ENCODE measurements at regions not wholly inside any gene's neighbourhood (a gene's known extent, or its start where the extent isn't known, plus 50 kb on each side); places are given as distances from the start of the nearest gene placed in this dataset.
A peak's percentile ranks its signal among the peaks of the same experiment; 100 is the strongest.

DNA sequence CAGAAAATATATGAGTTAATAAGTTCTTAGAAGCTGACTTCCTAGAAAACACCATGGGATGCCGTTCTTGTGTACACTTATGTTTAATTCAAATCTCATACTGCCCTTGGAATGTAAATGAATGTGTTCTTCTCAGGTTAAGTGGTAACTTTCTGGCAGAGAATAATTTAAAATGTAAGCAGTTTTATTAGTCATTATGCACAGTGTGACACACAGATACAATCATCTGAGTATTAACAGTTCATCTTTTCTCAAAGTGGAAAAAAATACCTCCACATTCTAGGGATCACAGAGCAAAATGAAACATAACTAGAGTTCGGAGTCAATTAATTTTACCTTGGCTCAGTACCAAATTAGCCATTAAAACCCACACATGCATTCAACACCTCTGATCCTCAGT lies 508.1 kb downstream of the CDH9 start:
- no peak overlapping the region for H3K4me2 ChIP-seq
- H3K4me3 ChIP-seq = no peak overlapping the region
- no peaks in the 10 kb centered on the region for H3K79me2 ChIP-seq

DNA sequence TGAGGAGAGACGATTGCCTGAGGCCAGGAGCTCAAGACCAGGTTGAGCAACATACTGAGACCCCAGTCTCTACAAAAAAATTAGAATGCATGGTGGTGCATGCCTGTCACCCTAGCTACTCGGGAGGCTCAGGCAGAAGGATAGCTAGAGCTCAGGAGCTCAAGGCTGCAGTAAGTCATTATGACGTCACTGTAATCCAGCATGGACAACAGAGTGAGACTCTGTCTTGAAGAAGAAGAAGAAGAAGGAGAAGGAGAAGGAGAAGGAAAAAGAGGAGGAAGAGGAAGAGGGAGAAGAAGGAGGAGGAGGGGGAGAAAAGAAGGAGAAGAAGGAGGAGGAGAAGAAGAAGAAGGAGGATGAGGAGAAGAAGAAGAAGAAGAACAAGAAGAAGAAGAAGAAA lies 519.1 kb downstream of the CDH9 start:
- H3K79me2 ChIP-seq = no peaks in the 10 kb centered on the region
- no peaks in the 10 kb centered on the region for H4K20me1 ChIP-seq (ENCODE audit: insufficient read depth, poor library complexity, severe bottlenecking)
- H3K9me2 ChIP-seq (replicated peaks; ENCODE audit: insufficient read depth) = no peaks in the 10 kb centered on the region
- H3K4me1 ChIP-seq (ENCODE audit: insufficient read depth) = no peaks in the 10 kb centered on the region
- H2AFZ ChIP-seq = no peak overlapping the region
- no peaks in the 10 kb centered on the region for H3K27me3 ChIP-seq
- no peak overlapping the region for H3K27ac ChIP-seq
- H3K4me2 ChIP-seq = no peak overlapping the region
- no peaks in the 10 kb centered on the region for H3K9me3 ChIP-seq (ENCODE audit: low read depth)
- TF ChIP-seq EZH2 (IDR thresholded peaks at IDR 0.05; ENCODE audit: borderline replicate concordance) = no peak
- TF ChIP-seq, protein P1, sequence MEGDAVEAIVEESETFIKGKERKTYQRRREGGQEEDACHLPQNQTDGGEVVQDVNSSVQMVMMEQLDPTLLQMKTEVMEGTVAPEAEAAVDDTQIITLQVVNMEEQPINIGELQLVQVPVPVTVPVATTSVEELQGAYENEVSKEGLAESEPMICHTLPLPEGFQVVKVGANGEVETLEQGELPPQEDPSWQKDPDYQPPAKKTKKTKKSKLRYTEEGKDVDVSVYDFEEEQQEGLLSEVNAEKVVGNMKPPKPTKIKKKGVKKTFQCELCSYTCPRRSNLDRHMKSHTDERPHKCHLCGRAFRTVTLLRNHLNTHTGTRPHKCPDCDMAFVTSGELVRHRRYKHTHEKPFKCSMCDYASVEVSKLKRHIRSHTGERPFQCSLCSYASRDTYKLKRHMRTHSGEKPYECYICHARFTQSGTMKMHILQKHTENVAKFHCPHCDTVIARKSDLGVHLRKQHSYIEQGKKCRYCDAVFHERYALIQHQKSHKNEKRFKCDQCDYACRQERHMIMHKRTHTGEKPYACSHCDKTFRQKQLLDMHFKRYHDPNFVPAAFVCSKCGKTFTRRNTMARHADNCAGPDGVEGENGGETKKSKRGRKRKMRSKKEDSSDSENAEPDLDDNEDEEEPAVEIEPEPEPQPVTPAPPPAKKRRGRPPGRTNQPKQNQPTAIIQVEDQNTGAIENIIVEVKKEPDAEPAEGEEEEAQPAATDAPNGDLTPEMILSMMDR (IDR thresholded peaks at IDR 0.05; ENCODE audit: poor library complexity) = no peak
- no peaks in the 10 kb centered on the region for H3K36me3 ChIP-seq (replicated peaks; ENCODE audit: insufficient read depth, low read depth)
- 58% methylated on average over 3 of the region's 3 CpGs for WGBS (ENCODE audit: low lambda C conversion rate, missing lambda C conversion rate)
- H3K4me3 ChIP-seq = no peak overlapping the region
- no peak for DNase-seq (ENCODE audit: low spot score)

More for the DNA sequence above, 508.1 kb downstream of the CDH9 start:
- H2AFZ ChIP-seq = no peak overlapping the region
- no peaks in the 10 kb centered on the region for H4K20me1 ChIP-seq (ENCODE audit: insufficient read depth, poor library complexity, severe bottlenecking)
- 82% methylated on average over 2 of the region's 2 CpGs for WGBS (ENCODE audit: low lambda C conversion rate, missing lambda C conversion rate)
- no peak for DNase-seq (ENCODE audit: low spot score)
- H3K36me3 ChIP-seq (replicated peaks; ENCODE audit: insufficient read depth, low read depth) = no peaks in the 10 kb centered on the region
- H3K9me2 ChIP-seq (replicated peaks; ENCODE audit: insufficient read depth) = no peaks in the 10 kb centered on the region
- TF ChIP-seq, protein P1 (IDR thresholded peaks at IDR 0.05; ENCODE audit: poor library complexity) = no peak
- TF ChIP-seq EZH2phosphoT487 (IDR thresholded peaks at IDR 0.05; ENCODE audit: low read depth, severe bottlenecking, unreplicated experiment) = no peak
- no peak for TF ChIP-seq EZH2 (IDR thresholded peaks at IDR 0.05; ENCODE audit: borderline replicate concordance)
- H3K27ac ChIP-seq = no peak overlapping the region
- H3K4me1 ChIP-seq (ENCODE audit: insufficient read depth) = no peaks in the 10 kb centered on the region
- H3K27me3 ChIP-seq = no peaks in the 10 kb centered on the region
- H3K9me3 ChIP-seq (ENCODE audit: low read depth) = no peaks in the 10 kb centered on the region

DNA sequence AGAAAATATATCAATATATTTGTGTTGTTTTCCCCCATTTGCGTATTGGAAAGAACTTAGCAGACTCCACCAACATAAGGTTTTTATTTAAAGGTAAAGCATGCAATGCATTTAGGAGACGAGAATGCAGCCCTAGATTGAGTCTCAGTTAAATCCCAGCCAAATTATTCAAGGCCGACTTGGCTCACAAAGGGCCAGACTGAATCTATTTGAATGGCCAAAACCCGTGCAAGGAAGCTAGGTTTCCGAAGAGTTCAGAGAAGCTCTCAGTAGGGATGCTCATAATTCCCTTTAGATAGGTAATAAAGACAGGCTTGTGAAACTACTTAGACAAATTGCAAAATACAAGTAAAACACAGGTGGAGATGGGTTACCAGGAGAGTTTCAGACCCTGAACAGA lies 520.3 kb downstream of the CDH9 start:
- Histone ChIP-seq H3K36me3 (replicated peaks; ENCODE audit: insufficient read depth, low read depth) (no peaks in the 10 kb centered on the region), H3K4me3 (no peak overlapping the region), H3K9me3 (ENCODE audit: low read depth) (no peaks in the 10 kb centered on the region), H3K79me2 (no peaks in the 10 kb centered on the region), H3K27me3 (no peaks in the 10 kb centered on the region), H3K4me2 (no peak overlapping the region), H3K4me1 (ENCODE audit: insufficient read depth) (no peaks in the 10 kb centered on the region), H3K27ac (no peak overlapping the region), H2AFZ (no peak overlapping the region), H4K20me1 (ENCODE audit: insufficient read depth, poor library complexity, severe bottlenecking) (no peaks in the 10 kb centered on the region), H3K9me2 (replicated peaks; ENCODE audit: insufficient read depth) (no peaks in the 10 kb centered on the region)
- DNase-seq (ENCODE audit: low spot score) = no peak
- WGBS (ENCODE audit: low lambda C conversion rate, missing lambda C conversion rate) = 68% methylated on average over 5 of the region's 5 CpGs
- TF ChIP-seq EZH2phosphoT487 (IDR thresholded peaks at IDR 0.05; ENCODE audit: low read depth, severe bottlenecking, unreplicated experiment) (no peak), EZH2 (IDR thresholded peaks at IDR 0.05; ENCODE audit: borderline replicate concordance) (no peak)
- TF ChIP-seq, protein P1 (IDR thresholded peaks at IDR 0.05; ENCODE audit: poor library complexity) = no peak

DNA sequence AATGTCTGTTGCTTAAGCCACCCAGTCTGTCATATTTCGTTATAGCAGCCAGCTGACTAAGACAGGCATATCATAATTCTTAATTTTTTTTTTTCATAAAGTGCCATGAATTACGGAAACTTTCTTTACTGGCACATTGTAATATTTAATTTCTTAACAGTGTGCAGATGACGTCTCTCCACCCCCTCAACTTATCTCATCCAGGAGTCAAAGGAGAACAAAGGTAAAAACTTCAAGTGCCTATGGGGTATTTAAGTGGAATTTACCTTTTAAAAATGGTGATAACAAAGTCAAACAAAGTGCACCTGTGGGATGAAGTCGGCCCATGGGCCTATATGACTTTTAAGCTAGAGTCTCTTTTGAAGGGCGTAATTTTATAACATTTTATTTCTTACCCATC lies 539.4 kb downstream of the CDH9 start:
- Histone ChIP-seq H3K9me3 (ENCODE audit: low read depth) (no peaks in the 10 kb centered on the region), H3K4me2 (peak overlapping the region; percentile 32), H3K4me1 (ENCODE audit: insufficient read depth) (no peaks in the 10 kb centered on the region), H3K4me3 (no peak overlapping the region), H3K27ac (no peak overlapping the region), H3K36me3 (replicated peaks; ENCODE audit: insufficient read depth, low read depth) (no peaks in the 10 kb centered on the region), H2AFZ (no peak overlapping the region), H3K79me2 (no peaks in the 10 kb centered on the region), H3K27me3 (no peaks in the 10 kb centered on the region), H4K20me1 (ENCODE audit: insufficient read depth, poor library complexity, severe bottlenecking) (no peaks in the 10 kb centered on the region), H3K9me2 (replicated peaks; ENCODE audit: insufficient read depth) (no peaks in the 10 kb centered on the region)
- WGBS (ENCODE audit: low lambda C conversion rate, missing lambda C conversion rate) = 52% methylated on average over 5 of the region's 5 CpGs
- no peak for DNase-seq (ENCODE audit: low spot score)
- TF ChIP-seq EZH2phosphoT487 (IDR thresholded peaks at IDR 0.05; ENCODE audit: low read depth, severe bottlenecking, unreplicated experiment) (no peak), EZH2 (IDR thresholded peaks at IDR 0.05; ENCODE audit: borderline replicate concordance) (no peak)
- TF ChIP-seq, protein P1 (IDR thresholded peaks at IDR 0.05; ENCODE audit: poor library complexity) = no peak

Measured in hepatocyte (in vitro differentiated cells).